IMR-90 (cell line): ENCODE measurements at regions not wholly inside any gene's neighbourhood (a gene's known extent, or its start where the extent isn't known, plus 50 kb on each side); places are given as distances from the start of the nearest gene placed in this dataset.

Experiments
- ATAC-seq: fragments of 200-7000 bp; cut with Tn5 transposase; 2 replicates; pipeline ENCODE4 v1.9.1; 2020; ENCODE audit warnings: low read depth, mild to moderate bottlenecking, moderate library complexity
- BruUV-seq: library from RNA; stranded (reverse); fragments of 400-500 nt; replicated peaks from 2 replicates; lab custom pipeline; 2021; lab: Mats Ljungman, UMichigan
- CTCF ChIA-PET: fragments of 300-600 bp; formaldehyde crosslinking; extraction: SDS; loops from one replicate; lab custom pipeline; 2021; ENCODE audit warnings: antibody characterized with exemption; lab: Yijun Ruan, JAX
- POLR2A ChIA-PET: fragments of 300-600 bp; sonication (Branson Sonifier 250); formaldehyde crosslinking; loops from one replicate; lab custom pipeline; 2022; ENCODE audit warnings: antibody characterized with exemption; ENCODE audit not compliant: unreplicated experiment; lab: Charles Lee
- DNase-seq: peaks from one replicate; pipeline ENCODE4 v3.0.0; 2013
- H2AFZ ChIP-seq: replicated peaks from 2 replicates; pipeline ENCODE3; 2013; ENCODE audit warnings: low read length, mild to moderate bottlenecking; ENCODE audit not compliant: poor library complexity
- H2AK5ac ChIP-seq: 2 replicates; pipeline ENCODE4 v1.6.1; 2013; ENCODE audit warnings: low read depth, low read length, inconsistent platforms
- H2AK9ac ChIP-seq: replicated peaks from 2 replicates; pipeline ENCODE3; 2013; ENCODE audit warnings: mild to moderate bottlenecking, low read depth, low read length, moderate library complexity; ENCODE audit not compliant: poor library complexity
- H2BK120ac ChIP-seq: 2 replicates; pipeline ENCODE4 v1.6.1; 2013; ENCODE audit warnings: low read depth, low read length, inconsistent platforms
- H2BK15ac ChIP-seq: 3 replicates; pipeline ENCODE4 v1.6.1; 2013; ENCODE audit warnings: low read depth, low read length, inconsistent platforms
- H2BK20ac ChIP-seq: 2 replicates; pipeline ENCODE4 v1.6.1; 2013; ENCODE audit warnings: low read depth, mild to moderate bottlenecking, inconsistent platforms, low read length, moderate library complexity
- H2BK5ac ChIP-seq: 2 replicates; pipeline ENCODE4 v1.6.1; 2013; ENCODE audit warnings: mild to moderate bottlenecking, low read depth, low read length, inconsistent platforms; ENCODE audit not compliant: poor library complexity, severe bottlenecking
- H3K14ac ChIP-seq: replicated peaks from 2 replicates; pipeline ENCODE4 v1.6.1; 2013; ENCODE audit warnings: low read depth, low read length, inconsistent platforms
- H3K18ac ChIP-seq: 2 replicates; pipeline ENCODE4 v1.6.1; 2013; ENCODE audit warnings: low read depth, low read length, control low read depth
- H3K23ac ChIP-seq: 2 replicates; pipeline ENCODE4 v1.6.1; 2013; ENCODE audit warnings: low read depth, low read length, inconsistent platforms
- H3K27ac ChIP-seq: 2 replicates; pipeline ENCODE4 v1.5.1; 2013; ENCODE audit warnings: mild to moderate bottlenecking, control low read depth, low read length; ENCODE audit not compliant: insufficient read depth
- H3K27me3 ChIP-seq: 2 replicates; pipeline ENCODE4 v1.6.1; 2013; ENCODE audit warnings: low read length; ENCODE audit not compliant: control insufficient read depth, insufficient read depth
- H3K36me3 ChIP-seq: 2 replicates; pipeline ENCODE4 v1.6.1; 2013; ENCODE audit warnings: low read length, mixed read lengths; ENCODE audit not compliant: control insufficient read depth, insufficient read depth
- H3K4ac ChIP-seq: 2 replicates; pipeline ENCODE4 v1.6.1; 2013; ENCODE audit warnings: low read depth, low read length, inconsistent platforms
- H3K4me1 ChIP-seq: 2 replicates; pipeline ENCODE4 v1.6.1; 2013; ENCODE audit warnings: low read length, mixed read lengths; ENCODE audit not compliant: control insufficient read depth, insufficient read depth
- H3K4me2 ChIP-seq: 2 replicates; pipeline ENCODE4 v1.6.1; 2013; ENCODE audit warnings: low read depth, mild to moderate bottlenecking, control low read depth, low read length, moderate library complexity
- H3K4me3 ChIP-seq: 2 replicates; pipeline ENCODE4 v1.5.1; 2013; ENCODE audit warnings: low read depth, mild to moderate bottlenecking, control low read depth, low read length, moderate library complexity; ENCODE audit not compliant: insufficient read depth
- H3K56ac ChIP-seq: 2 replicates; pipeline ENCODE4 v1.6.1; 2013; ENCODE audit warnings: low read length, inconsistent platforms; ENCODE audit not compliant: insufficient read depth; ENCODE audit errors: extremely low read depth
- H3K79me1 ChIP-seq, 2 experiments: 2 replicates each; pipeline ENCODE4 v1.6.1; 2013; ENCODE audit warnings: low read length in 2 of 2, inconsistent platforms in 1 of 2, low read depth in 1 of 2
- H3K9ac ChIP-seq: 2 replicates; pipeline ENCODE4 v1.6.1; 2013; ENCODE audit warnings: low read depth, low read length, control low read depth
- H3K9me1 ChIP-seq: 2 replicates; pipeline ENCODE4 v1.6.1; 2013; ENCODE audit warnings: low read length, inconsistent platforms; ENCODE audit not compliant: insufficient read depth
- H3K9me3 ChIP-seq: 2 replicates; pipeline ENCODE4 v1.6.1; 2013; ENCODE audit warnings: low read length; ENCODE audit not compliant: control insufficient read depth, insufficient read depth
- H4K20me1 ChIP-seq: 2 replicates; pipeline ENCODE4 v1.6.1; 2013; ENCODE audit warnings: low read length, inconsistent platforms; ENCODE audit not compliant: insufficient read depth
- H4K5ac ChIP-seq: 2 replicates; pipeline ENCODE4 v1.6.1; 2013; ENCODE audit warnings: mild to moderate bottlenecking, low read depth, low read length, control low read depth
- H4K8ac ChIP-seq, 2 experiments: 2 replicates each; pipeline ENCODE4 v1.6.1; 2013; ENCODE audit warnings: low read depth in 2 of 2, low read length in 2 of 2, control low read depth in 1 of 2, inconsistent platforms in 1 of 2
- H4K91ac ChIP-seq: 2 replicates; pipeline ENCODE4 v1.6.1; 2013; ENCODE audit warnings: low read depth, low read length, inconsistent platforms; ENCODE audit not compliant: insufficient read depth
- POLR2A ChIP-seq: IDR thresholded peaks from 2 replicates; pipeline ENCODE4 v1.6.1; 2012; ENCODE audit warnings: mild to moderate bottlenecking, low read depth, low read length
- WGBS, 2 experiments: methylation state at CpG; one replicate each; pipeline versions ENCODE4 v1.1.5 to v1.1.7; 2013; ENCODE audit warnings: missing lambda C conversion rate in 2 of 2; ENCODE audit not compliant: insufficient read length in 1 of 2; ENCODE audit errors: extremely low coverage in 2 of 2; 5-methylcytosine and 5-hydroxymethylcytosine counted together
- dilution Hi-C: fragments of 300-500 bp; cut with HindIII; formaldehyde crosslinking; loops from one replicate; pipeline ENCODE4 v1.14.3; 2018; ENCODE audit warnings: low sequenced_read_pairs; ENCODE audit not compliant: unreplicated experiment
- in situ Hi-C: fragments of 300-500 bp; cut with MboI; formaldehyde crosslinking; loops from 3 replicates; pipeline ENCODE4 v1.14.3; 2019; ENCODE audit warnings: low sequenced_read_pairs, inconsistent platforms, mixed read lengths
- intact Hi-C: fragments of 100-400 bp; cut with micrococcal nuclease; formaldehyde crosslinking; loops from 2 replicates; pipeline ENCODE4 v1.10.0; 2022
- TF ChIP-seq, protein P1 (sequence below): fragments of 150-350 bp; IDR thresholded peaks from 2 replicates; pipeline ENCODE4 v1.6.1; 2016; ENCODE audit warnings: low read depth, mild to moderate bottlenecking, low read length, moderate library complexity, borderline replicate concordance
- TF ChIP-seq, protein P2 (sequence below): conservative IDR thresholded peaks from 2 replicates; pipeline ENCODE4 v1.5.1; 2012; ENCODE audit warnings: mild to moderate bottlenecking, low read depth, low read length, improper control_type of control experiment

DNA sequence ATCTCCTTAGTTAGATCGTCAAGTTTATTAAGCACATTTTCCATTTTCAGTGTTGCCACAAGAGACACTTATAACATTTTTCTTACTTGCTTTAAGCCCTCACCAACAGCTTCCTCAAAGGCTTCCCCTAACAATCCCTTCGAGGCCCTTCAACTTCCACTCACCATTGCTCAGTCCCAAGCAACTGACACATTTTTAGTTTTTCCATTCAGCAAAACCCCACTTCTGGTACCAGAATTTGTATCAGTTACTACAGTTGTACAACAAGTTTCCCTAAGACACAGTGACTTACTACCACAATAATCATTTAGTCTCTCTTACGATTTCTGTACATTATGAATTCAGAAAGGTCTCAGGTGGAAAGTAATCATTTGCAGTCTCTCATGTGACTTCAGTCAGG lies 276.8 kb upstream of the PKN2 start:
- ChIA-PET CTCF (no interaction called here), POLR2A (no interaction called here)
- 79% methylated on average over 2 of the region's 3 CpGs; no CpG with 5 or more reads in 1 of the 2 experiments for WGBS, 2 experiments
- no TSS peak for BruUV-seq
- no peaks in the 10 kb centered on the region for H3K79me1 ChIP-seq
- DNase-seq (no peak), ATAC-seq (no peak)
- H3K18ac ChIP-seq: no peak overlapping the region
- no peak overlapping the region for H3K4me2 ChIP-seq
- H2AK5ac ChIP-seq: no peak overlapping the region
- H2BK15ac ChIP-seq: no peak overlapping the region
- H2AK9ac ChIP-seq: no peak overlapping the region
- no peak overlapping the region for H3K14ac ChIP-seq
- dilution Hi-C loops (no loop called here), in situ Hi-C loops (no loop called here), intact Hi-C loops (no loop called here)
- H3K56ac ChIP-seq: no peak overlapping the region
- no peak overlapping the region for H3K23ac ChIP-seq
- H3K9me1 ChIP-seq: no peaks in the 10 kb centered on the region
- H3K36me3 ChIP-seq: no peaks in the 10 kb centered on the region
- no peak overlapping the region for H2AFZ ChIP-seq
- no peak overlapping the region for H4K91ac ChIP-seq
- no peak for TF ChIP-seq POLR2A
- TF ChIP-seq, protein P1, sequence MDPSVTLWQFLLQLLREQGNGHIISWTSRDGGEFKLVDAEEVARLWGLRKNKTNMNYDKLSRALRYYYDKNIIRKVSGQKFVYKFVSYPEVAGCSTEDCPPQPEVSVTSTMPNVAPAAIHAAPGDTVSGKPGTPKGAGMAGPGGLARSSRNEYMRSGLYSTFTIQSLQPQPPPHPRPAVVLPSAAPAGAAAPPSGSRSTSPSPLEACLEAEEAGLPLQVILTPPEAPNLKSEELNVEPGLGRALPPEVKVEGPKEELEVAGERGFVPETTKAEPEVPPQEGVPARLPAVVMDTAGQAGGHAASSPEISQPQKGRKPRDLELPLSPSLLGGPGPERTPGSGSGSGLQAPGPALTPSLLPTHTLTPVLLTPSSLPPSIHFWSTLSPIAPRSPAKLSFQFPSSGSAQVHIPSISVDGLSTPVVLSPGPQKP: no peak
- TF ChIP-seq, protein P2, sequence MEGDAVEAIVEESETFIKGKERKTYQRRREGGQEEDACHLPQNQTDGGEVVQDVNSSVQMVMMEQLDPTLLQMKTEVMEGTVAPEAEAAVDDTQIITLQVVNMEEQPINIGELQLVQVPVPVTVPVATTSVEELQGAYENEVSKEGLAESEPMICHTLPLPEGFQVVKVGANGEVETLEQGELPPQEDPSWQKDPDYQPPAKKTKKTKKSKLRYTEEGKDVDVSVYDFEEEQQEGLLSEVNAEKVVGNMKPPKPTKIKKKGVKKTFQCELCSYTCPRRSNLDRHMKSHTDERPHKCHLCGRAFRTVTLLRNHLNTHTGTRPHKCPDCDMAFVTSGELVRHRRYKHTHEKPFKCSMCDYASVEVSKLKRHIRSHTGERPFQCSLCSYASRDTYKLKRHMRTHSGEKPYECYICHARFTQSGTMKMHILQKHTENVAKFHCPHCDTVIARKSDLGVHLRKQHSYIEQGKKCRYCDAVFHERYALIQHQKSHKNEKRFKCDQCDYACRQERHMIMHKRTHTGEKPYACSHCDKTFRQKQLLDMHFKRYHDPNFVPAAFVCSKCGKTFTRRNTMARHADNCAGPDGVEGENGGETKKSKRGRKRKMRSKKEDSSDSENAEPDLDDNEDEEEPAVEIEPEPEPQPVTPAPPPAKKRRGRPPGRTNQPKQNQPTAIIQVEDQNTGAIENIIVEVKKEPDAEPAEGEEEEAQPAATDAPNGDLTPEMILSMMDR: no peak
- no peak overlapping the region for H4K8ac ChIP-seq
- no peaks in the 10 kb centered on the region for H3K4me1 ChIP-seq
- no peak overlapping the region for H3K27ac ChIP-seq
- H3K27me3 ChIP-seq: no peaks in the 10 kb centered on the region
- H2BK5ac ChIP-seq: no peak overlapping the region
- no peak overlapping the region for H3K4me3 ChIP-seq
- no peak overlapping the region for H2BK20ac ChIP-seq
- no peak overlapping the region for H3K9ac ChIP-seq
- H3K4ac ChIP-seq: no peak overlapping the region
- no peak overlapping the region for H4K5ac ChIP-seq
- no peak overlapping the region for H2BK120ac ChIP-seq
- no peaks in the 10 kb centered on the region for H4K20me1 ChIP-seq
- no peaks in the 10 kb centered on the region for H3K9me3 ChIP-seq
